Spleen (tissue), 11 donors: ENCODE measurements at regions not wholly inside any gene's neighbourhood (a gene's known extent, or its start where the extent isn't known, plus 50 kb on each side); places are given as distances from the start of the nearest gene placed in this dataset.

Experiments
- DNase-seq: peaks from one replicate; pipeline ENCODE4 v3.0.0-alpha.2; 2020
- H3K27ac ChIP-seq, 8 donors: fragments of 200-600 bp; sonication (generic) in 7 of 8; 1 replicate in 4 of 8; 2 replicates in 4 of 8; pipeline versions ENCODE4 v1.5.0 to v1.8.0; 2016 to 2021; ENCODE audit warnings: inconsistent platforms in 4 of 8, mild to moderate bottlenecking in 4 of 8, moderate library complexity in 1 of 8
- H3K27me3 ChIP-seq, 7 donors: fragments of 200-600 bp; sonication (generic) in 6 of 7; replicated peaks in 1 of 7; 1 replicate in 4 of 7; 2 replicates in 3 of 7; pipeline versions ENCODE4 v1.5.0 to v1.8.0; 2016 to 2021; ENCODE audit warnings: inconsistent platforms in 3 of 7, mild to moderate bottlenecking in 1 of 7
- H3K36me3 ChIP-seq, 6 donors: fragments of 200-600 bp; sonication (generic) in 5 of 6; 1 replicate in 4 of 6; 2 replicates in 2 of 6; pipeline versions ENCODE4 v1.5.0 to v1.8.0; 2016 to 2021; ENCODE audit warnings: inconsistent platforms in 2 of 6
- H3K4me1 ChIP-seq, 6 donors: fragments of 200-600 bp; sonication (generic) in 5 of 6; 1 replicate in 3 of 6; 2 replicates in 3 of 6; pipeline versions ENCODE4 v1.5.0 to v1.8.0; 2016 to 2021; ENCODE audit warnings: inconsistent platforms in 3 of 6
- H3K4me3 ChIP-seq, 8 donors: fragments of 200-600 bp; sonication (generic) in 7 of 8; 1 replicate in 4 of 8; 2 replicates in 4 of 8; pipeline versions ENCODE4 v1.5.0 to v1.8.0; 2016 to 2021; ENCODE audit warnings: inconsistent platforms in 4 of 8, mild to moderate bottlenecking in 4 of 8, moderate library complexity in 2 of 8
- H3K9me3 ChIP-seq, 8 donors: fragments of 200-600 bp; sonication (generic) in 7 of 8; 1 replicate in 4 of 8; 2 replicates in 4 of 8; pipeline versions ENCODE4 v1.5.0 to v1.8.0; 2016 to 2021; ENCODE audit warnings: inconsistent platforms in 4 of 8
- CTCF ChIP-seq, 11 experiments: fragments of 200-600 bp in 7 of 11; fragments of 450-650 bp in 4 of 11; sonication (generic) in 4 of 11; IDR thresholded peaks in 8 of 11; conservative IDR thresholded peaks in 3 of 11; 1 replicate in 7 of 11; 2 replicates in 4 of 11; pipeline versions ENCODE4 v1.4.0 to v1.8.0; 2016 to 2021; ENCODE audit warnings: antibody characterized with exemption in 11 of 11, inconsistent platforms in 4 of 11, mild to moderate bottlenecking in 1 of 11
- POLR2A ChIP-seq, 3 donors: fragments of 450-650 bp; IDR thresholded peaks; one replicate each; pipeline ENCODE4 v1.5.1; 2017; ENCODE audit warnings: antibody characterized with exemption in 3 of 3, mild to moderate bottlenecking in 1 of 3
- POLR2AphosphoS5 ChIP-seq, 3 donors: sonication (generic); formaldehyde crosslinking; IDR thresholded peaks; one replicate each; pipeline ENCODE4 v1.5.1; 2017; ENCODE audit warnings: antibody characterized with exemption in 3 of 3
- WGBS, 5 donors: extraction: QIAGEN DNeasy Blood & Tissue Kit in 3 of 5; methylation state at CpG; one replicate each; pipeline versions ENCODE4 v1.1.5 to v1.1.7; 2013 to 2018; 5-methylcytosine and 5-hydroxymethylcytosine counted together
- intact Hi-C: fragments of 100-400 bp; cut with DNase I; formaldehyde crosslinking; loops from one replicate; pipeline ENCODE4 v1.15.0; 2023; ENCODE audit warnings: low total_unique reads
- donor health status: healthy with polysubstance abuse.
- donor health status: DM: no; HTN: no; CAD: no; lungs with moderate emphysema.
- donor health status: DM: no; HTN: no; CAD: no.
- donor health status: Bipolar disorder and iron deficiency.
- donor health status: healthy.
- donor health status: DM: no; HTN: no; CAD: no.
- donor health status: DM: yes; HTN: yes; CAD: no.

- Histone ChIP-seq H3K36me3 (no peaks in the 10 kb centered on the region), H3K4me1 (no peaks in the 10 kb centered on the region), H3K27me3 (no peaks in the 10 kb centered on the region), H3K9me3 (no peaks in the 10 kb centered on the region), H3K27ac (no peak overlapping the region), H3K4me3 (no peak overlapping the region)
- WGBS, 5 donors = 60 to 79% (median 61%) methylated on average over 2 of the region's 2 CpGs
- intact Hi-C loops = no loop called here
- no peak for TF ChIP-seq CTCF (IDR thresholded peaks at IDR 0.05 in 8 of 11, conservative IDR thresholded peaks at IDR 0.05 in 3 of 11)
- TF ChIP-seq POLR2A (IDR thresholded peaks at IDR 0.05) = no peak
- TF ChIP-seq POLR2AphosphoS5 (IDR thresholded peaks at IDR 0.05) = no peak
- DNase-seq = no peak
Measured at GRCh38 chr3:88828466-88828865, 279.0 kb upstream of the EPHA3 start.

- H3K27me3 ChIP-seq = no peaks in the 10 kb centered on the region
- no peak overlapping the region for H3K4me3 ChIP-seq
- no peaks in the 10 kb centered on the region for H3K36me3 ChIP-seq
- no peak overlapping the region for H3K27ac ChIP-seq
- no peak for DNase-seq
- H3K9me3 ChIP-seq = peaks cover 0 to 11% (median 0%) of the 10 kb centered on the region in 8 donors
- 83 to 92% (median 85%) methylated on average over 2 of the region's 2 CpGs for WGBS, 5 donors
- intact Hi-C loops = no loop called here
- TF ChIP-seq POLR2AphosphoS5 (IDR thresholded peaks at IDR 0.05) (no peak), POLR2A (IDR thresholded peaks at IDR 0.05) (no peak), CTCF (IDR thresholded peaks at IDR 0.05 in 8 of 11, conservative IDR thresholded peaks at IDR 0.05 in 3 of 11) (no peak)
- no peaks in the 10 kb centered on the region for H3K4me1 ChIP-seq
Measured at GRCh38 chr3:88852606-88853005, 254.8 kb upstream of the EPHA3 start.

GRCh38 chr3:88863196-88863595, 244.2 kb upstream of the EPHA3 start:
- H3K27me3 ChIP-seq = no peaks in the 10 kb centered on the region
- no peaks in the 10 kb centered on the region for H3K4me1 ChIP-seq
- peaks cover 0 to 6% (median 0%) of the 10 kb centered on the region in 8 donors for H3K9me3 ChIP-seq
- DNase-seq = no peak
- no peak overlapping the region for H3K27ac ChIP-seq
- H3K36me3 ChIP-seq = no peaks in the 10 kb centered on the region
- intact Hi-C loops = no loop called here
- TF ChIP-seq CTCF (IDR thresholded peaks at IDR 0.05 in 8 of 11, conservative IDR thresholded peaks at IDR 0.05 in 3 of 11) (no peak), POLR2AphosphoS5 (IDR thresholded peaks at IDR 0.05) (no peak), POLR2A (IDR thresholded peaks at IDR 0.05) (no peak)
- H3K4me3 ChIP-seq = no peak overlapping the region
- 67 to 84% (median 77%) methylated on average over 3 of the region's 3 CpGs for WGBS, 5 donors

GRCh38 chr3:88876724-88877123, 230.7 kb upstream of the EPHA3 start:
- H3K9me3 ChIP-seq = no peaks in the 10 kb centered on the region
- DNase-seq = no peak
- H3K4me1 ChIP-seq = no peaks in the 10 kb centered on the region
- H3K36me3 ChIP-seq = no peaks in the 10 kb centered on the region
- TF ChIP-seq POLR2AphosphoS5 (IDR thresholded peaks at IDR 0.05) (no peak), CTCF (IDR thresholded peaks at IDR 0.05 in 8 of 11, conservative IDR thresholded peaks at IDR 0.05 in 3 of 11) (no peak), POLR2A (IDR thresholded peaks at IDR 0.05) (no peak)
- no peak overlapping the region for H3K27ac ChIP-seq
- no peaks in the 10 kb centered on the region for H3K27me3 ChIP-seq
- no peak overlapping the region for H3K4me3 ChIP-seq
- 89 to 93% (median 91%) methylated on average over 4 of the region's 4 CpGs for WGBS, 5 donors
- intact Hi-C loops = no loop called here
